ENCODE measurements at regions not wholly inside any gene's neighbourhood (a gene's known extent, or its start where the extent isn't known, plus 50 kb on each side); places are given as distances from the start of the nearest gene placed in this dataset.

DNA sequence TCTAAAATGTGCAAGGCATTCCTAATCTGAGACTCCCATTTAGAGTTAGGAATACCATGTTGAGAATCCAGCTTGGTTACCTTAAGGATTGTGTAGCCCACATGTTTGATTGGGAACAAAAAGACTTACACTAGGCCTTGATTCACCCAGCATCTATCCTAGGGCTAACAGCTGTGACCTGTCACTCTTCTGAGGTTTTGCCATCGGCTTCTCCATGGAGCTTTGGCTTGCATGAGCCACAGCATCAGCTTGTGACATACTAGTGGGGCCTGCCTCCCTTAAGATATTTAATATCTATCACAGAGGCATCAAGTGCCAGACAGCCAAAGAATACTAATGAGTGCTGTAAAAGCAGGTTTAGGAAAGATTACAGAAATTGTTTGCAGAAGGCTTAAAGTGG, 241.3 kb upstream of the UBE2E3 start:
- no peak for TF ChIP-seq POLR2A (IDR thresholded peaks at IDR 0.05; ENCODE audit: low read depth, low read length)
- no peak for FAIRE-seq
- no peak for DNase-seq (ENCODE audit: insufficient read length, low spot score)

DNA sequence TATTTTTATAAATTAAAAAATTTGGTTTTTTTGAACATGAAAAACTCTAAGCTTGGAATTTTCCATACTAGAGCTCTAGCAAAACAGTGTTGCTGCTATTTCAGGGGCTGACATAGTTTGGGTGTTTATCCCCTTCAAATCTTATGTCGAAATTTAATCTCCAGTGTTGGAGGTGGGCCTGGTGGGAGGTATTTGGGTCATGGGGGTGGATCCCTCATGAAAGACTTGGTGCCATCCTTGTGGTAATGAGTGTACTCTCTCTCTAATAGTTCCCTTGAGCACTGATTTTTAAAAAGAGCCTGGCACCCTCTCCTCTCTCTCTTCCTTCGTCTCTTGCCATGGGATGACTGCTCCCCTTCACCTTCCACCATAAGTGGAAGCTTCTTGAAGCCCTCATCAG, 244.6 kb upstream of the UBE2E3 start:
- DNase-seq (ENCODE audit: insufficient read length, low spot score) (no peak), FAIRE-seq (no peak)
- no peak for TF ChIP-seq POLR2A (IDR thresholded peaks at IDR 0.05; ENCODE audit: low read depth, low read length)

- DNase-seq (ENCODE audit: insufficient read length, low spot score) (no peak), FAIRE-seq (no peak)
- no peak for TF ChIP-seq POLR2A (IDR thresholded peaks at IDR 0.05; ENCODE audit: low read depth, low read length)
These were observed 246.0 kb upstream of the UBE2E3 start for GRCh38 chr2:180734382-180734781.

GRCh38 chr2:180733330-180733729, 247.1 kb upstream of the UBE2E3 start:
- DNase-seq (ENCODE audit: insufficient read length, low spot score) (no peak), FAIRE-seq (no peak)
- no peak for TF ChIP-seq POLR2A (IDR thresholded peaks at IDR 0.05; ENCODE audit: low read depth, low read length)

- FAIRE-seq: no peak
- TF ChIP-seq POLR2A (IDR thresholded peaks at IDR 0.05; ENCODE audit: low read depth, low read length): no peak
- DNase-seq (ENCODE audit: insufficient read length, low spot score): no peak
These were observed 248.1 kb upstream of the UBE2E3 start for GRCh38 chr2:180732337-180732736.

DNA sequence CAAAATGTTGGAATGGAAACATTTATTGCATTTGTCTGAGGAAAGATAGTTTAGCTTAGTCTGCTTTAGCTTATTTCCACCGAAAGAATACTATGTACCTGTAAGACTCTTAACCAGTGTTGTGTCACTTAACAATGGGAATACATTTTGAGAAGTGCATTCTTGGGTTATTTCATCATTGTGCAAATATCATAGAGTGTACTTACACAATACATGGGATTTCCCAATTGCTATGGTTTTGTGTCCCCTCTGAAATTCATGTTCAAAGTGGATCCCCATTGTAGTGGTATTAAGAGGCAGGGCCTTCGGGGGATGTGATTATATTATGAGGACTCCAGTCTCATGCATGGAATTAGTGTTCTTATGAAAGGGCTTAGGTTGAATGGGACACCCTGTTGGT, 249.4 kb upstream of the UBE2E3 start:
- peak; percentile 57 for FAIRE-seq
- no peak for TF ChIP-seq POLR2A (IDR thresholded peaks at IDR 0.05; ENCODE audit: low read depth, low read length)
- DNase-seq (ENCODE audit: insufficient read length, low spot score): no peak

GRCh38 chr2:180728928-180729559, 251.4 kb upstream of the UBE2E3 start:
- peak; percentile 67 for FAIRE-seq
- DNase-seq (ENCODE audit: insufficient read length, low spot score): peak; percentile 17
- no peak for TF ChIP-seq POLR2A (IDR thresholded peaks at IDR 0.05; ENCODE audit: low read depth, low read length)

- FAIRE-seq: no peak
- DNase-seq (ENCODE audit: insufficient read length, low spot score): no peak
- TF ChIP-seq POLR2A (IDR thresholded peaks at IDR 0.05; ENCODE audit: low read depth, low read length): no peak
These were observed 256.7 kb upstream of the UBE2E3 start for GRCh38 chr2:180723712-180724111.

DNA sequence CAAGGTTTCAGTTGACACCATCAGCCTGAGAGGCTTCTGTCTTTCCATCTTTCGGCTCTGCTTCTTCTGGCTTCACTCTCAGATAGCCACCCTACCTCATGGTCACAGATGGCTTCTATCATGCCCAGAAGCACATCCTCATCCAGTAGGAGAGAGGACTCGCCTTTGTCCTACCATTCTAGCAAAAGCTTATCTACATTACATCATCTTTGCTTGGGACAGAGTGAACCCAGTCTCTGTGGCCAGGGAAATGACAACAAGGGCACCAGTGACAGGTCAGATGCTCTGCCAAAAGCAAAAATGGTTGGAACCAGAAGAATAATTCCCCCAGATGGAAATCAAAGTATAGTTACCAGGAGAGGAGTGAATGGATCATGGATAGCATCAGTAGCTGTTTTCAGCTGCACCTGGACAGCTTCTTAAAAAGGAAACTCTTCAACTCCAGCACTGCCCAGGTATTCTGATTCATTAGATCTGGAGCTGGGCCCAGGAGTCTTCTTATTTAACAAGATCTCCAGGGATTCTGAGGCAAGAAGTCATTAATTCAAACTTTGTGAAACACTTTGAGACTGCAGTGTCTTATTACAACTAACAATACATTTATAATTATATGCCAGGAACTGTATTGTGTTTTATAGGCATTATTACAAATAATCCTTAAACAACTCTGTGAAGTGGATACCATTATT, 257.7 kb upstream of the UBE2E3 start:
- no peak for TF ChIP-seq POLR2A (IDR thresholded peaks at IDR 0.05; ENCODE audit: low read depth, low read length)
- DNase-seq (ENCODE audit: insufficient read length, low spot score) (no peak), FAIRE-seq (no peak)

GRCh38 chr2:180720829-180721228, 259.6 kb upstream of the UBE2E3 start:
- no peak for DNase-seq (ENCODE audit: insufficient read length, low spot score)
- FAIRE-seq: no peak
- TF ChIP-seq POLR2A (IDR thresholded peaks at IDR 0.05; ENCODE audit: low read depth, low read length): no peak

GRCh38 chr2:180717588-180717987, 262.8 kb upstream of the UBE2E3 start:
- DNase-seq (ENCODE audit: insufficient read length, low spot score) (no peak), FAIRE-seq (no peak)
- TF ChIP-seq POLR2A (IDR thresholded peaks at IDR 0.05; ENCODE audit: low read depth, low read length): no peak

- FAIRE-seq: peak; percentile 41
- no peak for DNase-seq (ENCODE audit: insufficient read length, low spot score)
- no peak for TF ChIP-seq POLR2A (IDR thresholded peaks at IDR 0.05; ENCODE audit: low read depth, low read length)
These were observed 263.9 kb upstream of the UBE2E3 start for GRCh38 chr2:180716186-180717180.

- TF ChIP-seq POLR2A (IDR thresholded peaks at IDR 0.05; ENCODE audit: low read depth, low read length): no peak
- FAIRE-seq (no peak), DNase-seq (ENCODE audit: insufficient read length, low spot score) (no peak)
These were observed 265.4 kb upstream of the UBE2E3 start for GRCh38 chr2:180715044-180715443.

Measured in H54 (cell line).